SK-N-SH (cell line): ENCODE measurements at regions not wholly inside any gene's neighbourhood (a gene's known extent, or its start where the extent isn't known, plus 50 kb on each side); places are given as distances from the start of the nearest gene placed in this dataset.

Experiments
- EZH2phosphoT487 ChIP-seq: fragments of 200-600 bp; sonication (generic); IDR thresholded peaks from 2 replicates; pipeline ENCODE4 v1.6.1; 2017; ENCODE audit warnings: low read depth, mixed run types, mild to moderate bottlenecking, antibody characterized with exemption, moderate library complexity, borderline replicate concordance
- GABPA ChIP-seq: IDR thresholded peaks from 2 replicates; pipeline ENCODE4 v1.4.0; 2012; ENCODE audit warnings: low read depth, mild to moderate bottlenecking
- TF ChIP-seq, protein P1 (sequence below): IDR thresholded peaks from 2 replicates; pipeline ENCODE4; 2012
- TF ChIP-seq, protein P2 (sequence below): IDR thresholded peaks from 2 replicates; pipeline ENCODE4 v1.4.0; 2012; ENCODE audit warnings: low read depth

DNA sequence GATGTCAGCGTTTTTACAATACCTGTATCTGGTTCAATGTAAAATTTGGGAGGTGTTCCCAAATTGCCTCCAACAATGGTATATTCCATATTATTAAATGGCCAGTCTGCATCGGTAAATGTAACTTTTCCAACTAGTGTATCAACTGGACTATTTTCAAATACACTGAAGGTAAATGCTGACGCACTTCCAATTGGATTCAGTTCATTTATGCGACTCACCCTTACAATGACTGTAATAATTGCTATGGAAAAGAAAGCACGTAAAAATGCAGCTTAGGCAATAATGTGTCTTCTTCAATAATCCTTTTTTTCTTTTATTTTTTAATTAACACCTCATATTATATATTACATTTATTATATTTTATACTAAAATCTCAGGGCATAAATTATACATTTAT, 209.1 kb downstream of the HGF start:
- TF ChIP-seq, protein P1, sequence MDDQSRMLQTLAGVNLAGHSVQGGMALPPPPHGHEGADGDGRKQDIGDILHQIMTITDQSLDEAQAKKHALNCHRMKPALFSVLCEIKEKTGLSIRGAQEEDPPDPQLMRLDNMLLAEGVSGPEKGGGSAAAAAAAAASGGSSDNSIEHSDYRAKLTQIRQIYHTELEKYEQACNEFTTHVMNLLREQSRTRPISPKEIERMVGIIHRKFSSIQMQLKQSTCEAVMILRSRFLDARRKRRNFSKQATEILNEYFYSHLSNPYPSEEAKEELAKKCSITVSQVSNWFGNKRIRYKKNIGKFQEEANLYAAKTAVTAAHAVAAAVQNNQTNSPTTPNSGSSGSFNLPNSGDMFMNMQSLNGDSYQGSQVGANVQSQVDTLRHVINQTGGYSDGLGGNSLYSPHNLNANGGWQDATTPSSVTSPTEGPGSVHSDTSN: no peak
- TF ChIP-seq GABPA (no peak), EZH2phosphoT487 (no peak)
- TF ChIP-seq, protein P2, sequence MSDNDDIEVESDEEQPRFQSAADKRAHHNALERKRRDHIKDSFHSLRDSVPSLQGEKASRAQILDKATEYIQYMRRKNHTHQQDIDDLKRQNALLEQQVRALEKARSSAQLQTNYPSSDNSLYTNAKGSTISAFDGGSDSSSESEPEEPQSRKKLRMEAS: no peak
